ENCODE measurements at regions not wholly inside any gene's neighbourhood (a gene's known extent, or its start where the extent isn't known, plus 50 kb on each side); places are given as distances from the start of the nearest gene placed in this dataset.

- DNase-seq (ENCODE audit: low read depth, low spot score): no peak
- H3K4me3 ChIP-seq: no peak overlapping the region
- TF ChIP-seq BCL11A (IDR thresholded peaks at IDR 0.05; ENCODE audit: low read depth, low read length) (no peak), ATF7 (IDR thresholded peaks at IDR 0.05; ENCODE audit: low read depth) (no peak), ZBTB33 (IDR thresholded peaks at IDR 0.05) (no peak), YY1 (IDR thresholded peaks at IDR 0.05; ENCODE audit: low read depth, low read length) (no peak), JUND (IDR thresholded peaks at IDR 0.05; ENCODE audit: low read depth, low read length) (no peak), SREBF1 (IDR thresholded peaks at IDR 0.05; ENCODE audit: low read length) (no peak), EZH2 (IDR thresholded peaks at IDR 0.05; ENCODE audit: borderline replicate concordance, control insufficient read depth, low read depth, low read length) (no peak), TBL1XR1 (IDR thresholded peaks at IDR 0.05; ENCODE audit: low read depth, low read length) (no peak), RAD21 (IDR thresholded peaks at IDR 0.05; ENCODE audit: insufficient read depth, low read depth, low read length) (no peak), CBX3 (IDR thresholded peaks at IDR 0.05; ENCODE audit: borderline replicate concordance, low read depth) (no peak)
- TF ChIP-seq, protein P1, sequence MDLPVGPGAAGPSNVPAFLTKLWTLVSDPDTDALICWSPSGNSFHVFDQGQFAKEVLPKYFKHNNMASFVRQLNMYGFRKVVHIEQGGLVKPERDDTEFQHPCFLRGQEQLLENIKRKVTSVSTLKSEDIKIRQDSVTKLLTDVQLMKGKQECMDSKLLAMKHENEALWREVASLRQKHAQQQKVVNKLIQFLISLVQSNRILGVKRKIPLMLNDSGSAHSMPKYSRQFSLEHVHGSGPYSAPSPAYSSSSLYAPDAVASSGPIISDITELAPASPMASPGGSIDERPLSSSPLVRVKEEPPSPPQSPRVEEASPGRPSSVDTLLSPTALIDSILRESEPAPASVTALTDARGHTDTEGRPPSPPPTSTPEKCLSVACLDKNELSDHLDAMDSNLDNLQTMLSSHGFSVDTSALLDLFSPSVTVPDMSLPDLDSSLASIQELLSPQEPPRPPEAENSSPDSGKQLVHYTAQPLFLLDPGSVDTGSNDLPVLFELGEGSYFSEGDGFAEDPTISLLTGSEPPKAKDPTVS (IDR thresholded peaks at IDR 0.05; ENCODE audit: low read depth, low read length): no peak
- TF ChIP-seq, protein P2, sequence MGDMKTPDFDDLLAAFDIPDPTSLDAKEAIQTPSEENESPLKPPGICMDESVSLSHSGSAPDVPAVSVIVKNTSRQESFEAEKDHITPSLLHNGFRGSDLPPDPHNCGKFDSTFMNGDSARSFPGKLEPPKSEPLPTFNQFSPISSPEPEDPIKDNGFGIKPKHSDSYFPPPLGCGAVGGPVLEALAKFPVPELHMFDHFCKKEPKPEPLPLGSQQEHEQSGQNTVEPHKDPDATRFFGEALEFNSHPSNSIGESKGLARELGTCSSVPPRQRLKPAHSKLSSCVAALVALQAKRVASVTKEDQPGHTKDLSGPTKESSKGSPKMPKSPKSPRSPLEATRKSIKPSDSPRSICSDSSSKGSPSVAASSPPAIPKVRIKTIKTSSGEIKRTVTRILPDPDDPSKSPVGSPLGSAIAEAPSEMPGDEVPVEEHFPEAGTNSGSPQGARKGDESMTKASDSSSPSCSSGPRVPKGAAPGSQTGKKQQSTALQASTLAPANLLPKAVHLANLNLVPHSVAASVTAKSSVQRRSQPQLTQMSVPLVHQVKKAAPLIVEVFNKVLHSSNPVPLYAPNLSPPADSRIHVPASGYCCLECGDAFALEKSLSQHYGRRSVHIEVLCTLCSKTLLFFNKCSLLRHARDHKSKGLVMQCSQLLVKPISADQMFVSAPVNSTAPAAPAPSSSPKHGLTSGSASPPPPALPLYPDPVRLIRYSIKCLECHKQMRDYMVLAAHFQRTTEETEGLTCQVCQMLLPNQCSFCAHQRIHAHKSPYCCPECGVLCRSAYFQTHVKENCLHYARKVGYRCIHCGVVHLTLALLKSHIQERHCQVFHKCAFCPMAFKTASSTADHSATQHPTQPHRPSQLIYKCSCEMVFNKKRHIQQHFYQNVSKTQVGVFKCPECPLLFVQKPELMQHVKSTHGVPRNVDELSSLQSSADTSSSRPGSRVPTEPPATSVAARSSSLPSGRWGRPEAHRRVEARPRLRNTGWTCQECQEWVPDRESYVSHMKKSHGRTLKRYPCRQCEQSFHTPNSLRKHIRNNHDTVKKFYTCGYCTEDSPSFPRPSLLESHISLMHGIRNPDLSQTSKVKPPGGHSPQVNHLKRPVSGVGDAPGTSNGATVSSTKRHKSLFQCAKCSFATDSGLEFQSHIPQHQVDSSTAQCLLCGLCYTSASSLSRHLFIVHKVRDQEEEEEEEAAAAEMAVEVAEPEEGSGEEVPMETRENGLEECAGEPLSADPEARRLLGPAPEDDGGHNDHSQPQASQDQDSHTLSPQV (IDR thresholded peaks at IDR 0.05): no peak
- no peak for ATAC-seq
- no peaks in the 10 kb centered on the region for H3K27me3 ChIP-seq (replicated peaks in 1 of 2; ENCODE audit: control insufficient read depth in 2 of 2, insufficient read depth in 2 of 2, low read length in 1 of 2)
- no peaks in the 10 kb centered on the region for H4K20me1 ChIP-seq (ENCODE audit: control insufficient read depth, insufficient read depth)
- H3K36me3 ChIP-seq (ENCODE audit: control insufficient read depth in 2 of 2, insufficient read depth in 2 of 2, low read length in 1 of 2): no peaks in the 10 kb centered on the region
- no peak overlapping the region for H2AFZ ChIP-seq (ENCODE audit: control insufficient read depth, low read depth, low read length)
- ChIA-PET POLR2A (no interaction called here), RAD21 (ENCODE audit: unreplicated experiment) (no interaction called here), CTCF (no interaction called here), SMC1A (ENCODE audit: uncharacterized antibody, unreplicated experiment) (no interaction called here)
- H3K4me1 ChIP-seq (ENCODE audit: control insufficient read depth, insufficient read depth, low read length): no peaks in the 10 kb centered on the region
- 23% methylated on average over 2 of the region's 2 CpGs for WGBS (ENCODE audit: insufficient coverage, insufficient replicate concordance, low lambda C conversion rate, missing lambda C conversion rate)
- intact Hi-C loops (cut with micrococcal nuclease; ENCODE audit: unreplicated experiment): no loop called here
- no peaks in the 10 kb centered on the region for H3K79me2 ChIP-seq (ENCODE audit: control insufficient read depth, insufficient read depth, low read length)
- H3K9ac ChIP-seq (ENCODE audit: control insufficient read depth, insufficient read depth, low read length): no peak overlapping the region
- no peak overlapping the region for H3K4me2 ChIP-seq (ENCODE audit: control insufficient read depth, insufficient read depth)
- no peak overlapping the region for H3K27ac ChIP-seq (ENCODE audit: control insufficient read depth, insufficient read depth)
- in situ Hi-C loops (cut with MboI): no loop called here
- no peaks in the 10 kb centered on the region for H3K9me3 ChIP-seq (replicated peaks; ENCODE audit: control insufficient read depth, insufficient read depth, low read length)
- no peak for FAIRE-seq
- no TSS peak for BruUV-seq (replicated peaks)
Observed at GRCh38 chr18:73985855-73986625, 161.6 kb downstream of the FBXO15 start.
